PFSK-1 (cell line): ENCODE measurements at regions not wholly inside any gene's neighbourhood (a gene's known extent, or its start where the extent isn't known, plus 50 kb on each side); places are given as distances from the start of the nearest gene placed in this dataset.

Source experiments
- FOXP2 ChIP-seq: optimal IDR thresholded peaks from 2 replicates; pipeline ENCODE3; 2011; ENCODE audit warnings: borderline replicate concordance, control low read depth, inconsistent platforms; ENCODE audit not compliant: insufficient read depth; ENCODE audit errors: extremely low read length, extremely low read depth
- POLR2AphosphoS5 ChIP-seq: IDR thresholded peaks from 2 replicates; pipeline ENCODE4 v1.6.1; 2012; ENCODE audit warnings: low read depth, mild to moderate bottlenecking, control low read depth, low read length, moderate library complexity
- SIN3A ChIP-seq: IDR thresholded peaks from 2 replicates; pipeline ENCODE4 v1.6.1; 2012; ENCODE audit warnings: mild to moderate bottlenecking, low read length, moderate library complexity, borderline replicate concordance; ENCODE audit not compliant: insufficient read depth
- TAF1 ChIP-seq: IDR thresholded peaks from 2 replicates; pipeline ENCODE4 v1.6.1; 2012; ENCODE audit warnings: low read length, control low read depth, borderline replicate concordance; ENCODE audit not compliant: insufficient read depth
- TF ChIP-seq, protein P1 (sequence below), 2 experiments: IDR thresholded peaks; 2 replicates each; pipeline versions ENCODE4 v1.6.1 to v1.8.0; 2011 to 2012; ENCODE audit warnings: low read depth in 2 of 2, low read length in 2 of 2, control low read depth in 1 of 2, inconsistent platforms in 1 of 2, mild to moderate bottlenecking in 1 of 2, moderate library complexity in 1 of 2; ENCODE audit not compliant: insufficient read depth in 1 of 2

DNA sequence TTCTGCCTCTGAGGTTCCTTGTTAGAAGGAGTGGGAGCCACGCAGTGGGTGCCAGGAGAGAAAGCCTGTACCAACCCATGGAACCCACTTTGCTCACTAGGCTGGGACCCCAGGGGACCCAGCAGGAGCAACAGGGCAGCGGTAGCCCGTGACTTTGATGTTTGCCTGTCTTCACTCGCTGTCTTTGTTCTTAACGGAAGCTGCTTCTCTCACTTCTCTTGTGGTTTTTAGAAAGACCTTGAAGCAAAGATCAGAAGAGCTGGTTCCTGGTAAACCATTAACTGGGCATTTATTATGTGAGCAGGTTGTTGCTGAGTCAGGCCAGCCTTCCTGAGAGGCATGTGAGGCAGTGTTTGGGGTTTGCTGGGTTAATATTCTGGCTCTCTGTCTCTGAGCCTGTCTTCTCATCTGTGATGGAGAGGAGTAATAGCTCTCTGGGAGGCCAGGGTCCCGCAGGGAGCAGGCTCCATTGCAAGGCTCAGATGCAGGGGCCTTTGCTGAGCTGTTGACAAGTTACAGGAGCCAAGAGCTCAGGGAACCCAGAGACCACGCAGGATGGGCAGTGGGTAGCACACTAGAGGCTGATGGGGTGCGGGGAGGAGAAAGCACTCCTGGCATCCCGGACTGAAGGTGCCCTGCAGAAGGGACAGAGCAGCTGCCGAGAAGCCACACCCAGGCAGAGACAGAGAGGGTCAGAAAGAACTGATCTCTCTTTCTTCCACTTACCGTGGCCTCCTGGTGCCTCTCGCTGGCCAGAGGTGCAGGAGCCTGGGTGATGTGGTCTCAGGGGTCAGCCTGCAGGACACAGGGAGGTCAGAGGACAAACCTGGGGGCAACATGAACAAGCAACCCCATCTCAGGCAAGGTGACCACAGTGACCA is 367.5 kb upstream of the C1orf174 start:
- TF ChIP-seq SIN3A, result no peak
- TF ChIP-seq, protein P1, sequence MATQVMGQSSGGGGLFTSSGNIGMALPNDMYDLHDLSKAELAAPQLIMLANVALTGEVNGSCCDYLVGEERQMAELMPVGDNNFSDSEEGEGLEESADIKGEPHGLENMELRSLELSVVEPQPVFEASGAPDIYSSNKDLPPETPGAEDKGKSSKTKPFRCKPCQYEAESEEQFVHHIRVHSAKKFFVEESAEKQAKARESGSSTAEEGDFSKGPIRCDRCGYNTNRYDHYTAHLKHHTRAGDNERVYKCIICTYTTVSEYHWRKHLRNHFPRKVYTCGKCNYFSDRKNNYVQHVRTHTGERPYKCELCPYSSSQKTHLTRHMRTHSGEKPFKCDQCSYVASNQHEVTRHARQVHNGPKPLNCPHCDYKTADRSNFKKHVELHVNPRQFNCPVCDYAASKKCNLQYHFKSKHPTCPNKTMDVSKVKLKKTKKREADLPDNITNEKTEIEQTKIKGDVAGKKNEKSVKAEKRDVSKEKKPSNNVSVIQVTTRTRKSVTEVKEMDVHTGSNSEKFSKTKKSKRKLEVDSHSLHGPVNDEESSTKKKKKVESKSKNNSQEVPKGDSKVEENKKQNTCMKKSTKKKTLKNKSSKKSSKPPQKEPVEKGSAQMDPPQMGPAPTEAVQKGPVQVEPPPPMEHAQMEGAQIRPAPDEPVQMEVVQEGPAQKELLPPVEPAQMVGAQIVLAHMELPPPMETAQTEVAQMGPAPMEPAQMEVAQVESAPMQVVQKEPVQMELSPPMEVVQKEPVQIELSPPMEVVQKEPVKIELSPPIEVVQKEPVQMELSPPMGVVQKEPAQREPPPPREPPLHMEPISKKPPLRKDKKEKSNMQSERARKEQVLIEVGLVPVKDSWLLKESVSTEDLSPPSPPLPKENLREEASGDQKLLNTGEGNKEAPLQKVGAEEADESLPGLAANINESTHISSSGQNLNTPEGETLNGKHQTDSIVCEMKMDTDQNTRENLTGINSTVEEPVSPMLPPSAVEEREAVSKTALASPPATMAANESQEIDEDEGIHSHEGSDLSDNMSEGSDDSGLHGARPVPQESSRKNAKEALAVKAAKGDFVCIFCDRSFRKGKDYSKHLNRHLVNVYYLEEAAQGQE (IDR thresholded peaks at IDR 0.05; ENCODE audit: insufficient read depth in 1 of 2, low read depth in 2 of 2, low read length in 2 of 2), result no peak
- no peak for TF ChIP-seq POLR2AphosphoS5
- TF ChIP-seq TAF1, result no peak
- no peak for TF ChIP-seq FOXP2

DNA sequence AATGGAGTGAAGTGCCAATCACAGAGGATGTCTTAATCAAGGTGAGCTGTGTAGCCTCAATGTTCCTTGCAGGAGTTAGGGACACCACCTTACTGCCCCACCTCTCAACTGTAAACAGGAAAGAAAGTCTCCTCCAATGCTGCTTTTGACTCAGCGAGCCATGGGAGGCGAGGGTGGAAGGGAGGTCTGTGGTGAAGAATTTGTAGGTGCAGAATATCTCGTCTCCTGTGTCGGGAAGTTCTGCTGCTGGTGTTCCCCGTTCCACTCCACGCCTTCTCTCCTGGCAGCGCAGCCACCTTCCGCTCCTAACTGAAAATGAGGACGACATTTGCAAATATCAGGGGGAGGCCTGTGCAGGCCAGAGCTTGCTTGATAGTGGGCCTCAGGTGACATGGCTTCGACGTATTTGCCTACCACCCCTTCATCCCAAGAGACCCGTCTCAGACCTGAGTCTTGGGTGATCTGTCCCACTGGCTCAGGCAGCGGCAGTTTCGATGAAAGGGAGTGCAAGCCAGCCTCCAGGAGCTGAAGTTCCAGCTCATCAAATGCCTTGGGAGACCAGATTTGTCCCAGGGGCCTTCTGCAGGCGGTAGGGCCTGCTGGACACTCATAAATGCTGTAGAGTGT is 368.3 kb upstream of the C1orf174 start:
- TF ChIP-seq, protein P1 (IDR thresholded peaks at IDR 0.05; ENCODE audit: insufficient read depth in 1 of 2, low read depth in 2 of 2, low read length in 2 of 2), result no peak
- no peak for TF ChIP-seq POLR2AphosphoS5
- no peak for TF ChIP-seq FOXP2
- TF ChIP-seq TAF1, result no peak
- TF ChIP-seq SIN3A, result no peak

DNA sequence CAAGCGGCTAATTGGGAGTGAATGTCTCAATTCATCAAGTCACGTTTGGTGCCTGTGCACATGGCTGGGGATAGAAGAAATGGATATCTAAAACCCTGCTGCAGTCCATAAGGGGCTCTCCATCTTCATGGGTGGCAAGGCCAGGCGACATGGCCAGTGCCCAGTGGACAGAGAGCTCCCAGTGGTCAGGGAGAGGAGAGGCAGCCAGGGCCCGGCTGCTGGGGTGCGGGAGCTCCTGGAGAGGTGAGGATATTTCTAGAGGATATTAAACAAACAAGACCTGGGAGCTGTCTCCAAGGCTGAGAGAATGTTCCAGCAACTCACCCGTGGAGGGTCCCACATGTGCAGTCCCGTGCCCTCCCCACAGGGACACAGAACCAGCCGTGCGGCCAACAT is 368.8 kb upstream of the C1orf174 start:
- no peak for TF ChIP-seq FOXP2
- TF ChIP-seq TAF1, result no peak
- no peak for TF ChIP-seq POLR2AphosphoS5
- no peak for TF ChIP-seq SIN3A
- TF ChIP-seq, protein P1 (IDR thresholded peaks at IDR 0.05; ENCODE audit: insufficient read depth in 1 of 2, low read depth in 2 of 2, low read length in 2 of 2), result no peak

DNA sequence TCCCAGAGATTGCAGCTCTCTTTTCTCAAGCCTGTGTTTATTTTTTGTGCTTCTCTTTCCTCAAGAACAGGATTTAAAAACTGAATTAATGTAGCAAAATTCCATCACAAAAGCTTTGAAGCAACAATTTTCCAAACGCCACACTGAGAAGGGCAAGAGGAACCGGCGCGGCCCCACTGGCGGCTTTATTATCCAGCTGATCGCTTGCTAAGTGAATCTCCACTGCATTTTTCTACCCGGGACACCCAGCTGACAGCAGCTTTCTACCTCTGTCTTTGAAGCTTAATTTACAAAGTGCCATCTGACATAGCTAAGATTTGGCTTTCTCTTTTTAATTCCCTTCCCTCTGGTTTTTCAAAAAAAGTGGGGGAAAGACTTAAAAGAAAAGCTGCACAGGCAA is 369.3 kb upstream of the C1orf174 start:
- TF ChIP-seq SIN3A (no peak), POLR2AphosphoS5 (no peak), TAF1 (no peak), FOXP2 (no peak)
- TF ChIP-seq, protein P1 (IDR thresholded peaks at IDR 0.05; ENCODE audit: insufficient read depth in 1 of 2, low read depth in 2 of 2, low read length in 2 of 2), result no peak
